NCI-H460 (cell line): ENCODE measurements at regions not wholly inside any gene's neighbourhood (a gene's known extent, or its start where the extent isn't known, plus 50 kb on each side); places are given as distances from the start of the nearest gene placed in this dataset.

Experiments
- DNase-seq: peaks from one replicate; pipeline ENCODE4 v3.0.0-alpha.2; 2016; ENCODE audit warnings: low read depth; ENCODE audit errors: extremely low read depth

- DNase-seq = no peak
Measured at GRCh38 chr12:69091442-69092017, 147.8 kb upstream of the CPSF6 start.

- no peak for DNase-seq
Measured at GRCh38 chr12:69092137-69092536, 147.2 kb upstream of the CPSF6 start.

- no peak for DNase-seq
Measured at GRCh38 chr12:69094606-69095216, 144.7 kb upstream of the CPSF6 start.

GRCh38 chr12:69095765-69096477 is 143.4 kb upstream of the CPSF6 start:
- no peak for DNase-seq

- no peak for DNase-seq
Measured at GRCh38 chr12:69096669-69097335, 142.6 kb upstream of the CPSF6 start.

GRCh38 chr12:69097619-69098368 is 141.6 kb upstream of the CPSF6 start:
- no peak for DNase-seq

- DNase-seq = no peak
Measured at GRCh38 chr12:69099201-69099837, 140.1 kb upstream of the CPSF6 start.

GRCh38 chr12:69101505-69101904 is 137.9 kb upstream of the CPSF6 start:
- peak; percentile 40 for DNase-seq

GRCh38 chr12:69102856-69103255 is 136.5 kb upstream of the CPSF6 start:
- DNase-seq = no peak

- no peak for DNase-seq
Measured at GRCh38 chr12:69105101-69105962, 134.0 kb upstream of the CPSF6 start.

- no peak for DNase-seq
Measured at GRCh38 chr12:69106482-69107118, 132.8 kb upstream of the CPSF6 start.

GRCh38 chr12:69107541-69107940 is 131.8 kb upstream of the CPSF6 start:
- DNase-seq = no peak

- DNase-seq = no peak
Measured at GRCh38 chr12:69108037-69108436, 131.3 kb upstream of the CPSF6 start.

GRCh38 chr12:69112616-69113015 is 126.8 kb upstream of the CPSF6 start:
- no peak for DNase-seq

- DNase-seq = no peak
Measured at GRCh38 chr12:69115099-69115498, 124.3 kb upstream of the CPSF6 start.

GRCh38 chr12:69115951-69116350 is 123.4 kb upstream of the CPSF6 start:
- DNase-seq = no peak

- no peak for DNase-seq
Measured at GRCh38 chr12:69117566-69118266, 121.7 kb upstream of the CPSF6 start.

- no peak for DNase-seq
Measured at GRCh38 chr12:69118516-69118915, 120.9 kb upstream of the CPSF6 start.
